ENCODE measurements at regions not wholly inside any gene's neighbourhood (a gene's known extent, or its start where the extent isn't known, plus 50 kb on each side); places are given as distances from the start of the nearest gene placed in this dataset.

GRCh38 chr7:73967832-73968290 lies 60.1 kb upstream of the ELN start:
- DNase-seq (no peak), ATAC-seq (ENCODE audit: low read depth in 2 of 2) (no peak)
- H3K36me3 Mint-ChIP-seq, result peaks cover 8 to 26% of the 10 kb centered on the region in 2 donors
- peaks cover 15 to 20% (median 15%) of the 10 kb centered on the region in 7 donors for H3K9me3 Mint-ChIP-seq
- peak overlapping the region in 1 of 6 donors; percentile 37 for H3K27ac Mint-ChIP-seq
- H3K27me3 Mint-ChIP-seq, result peaks cover 0 to 27% (median 18%) of the 10 kb centered on the region in 3 donors
- peaks cover 4 to 10% (median 10%) of the 10 kb centered on the region in 3 donors for H3K4me1 Mint-ChIP-seq
- H3K4me3 Mint-ChIP-seq, result no peak overlapping the region

- H3K4me3 Mint-ChIP-seq, result no peak overlapping the region
- H3K4me1 Mint-ChIP-seq, result peaks cover 4 to 10% (median 10%) of the 10 kb centered on the region in 3 donors
- DNase-seq (no peak), ATAC-seq (ENCODE audit: low read depth in 2 of 2) (no peak)
- peaks cover 4 to 20% of the 10 kb centered on the region in 2 donors for H3K36me3 Mint-ChIP-seq
- peaks cover 10 to 16% (median 11%) of the 10 kb centered on the region in 7 donors for H3K9me3 Mint-ChIP-seq
- peak overlapping the region in 2 of 6 donors; percentile 47 to 70 for H3K27ac Mint-ChIP-seq
- H3K27me3 Mint-ChIP-seq, result peaks cover 0 to 25% (median 18%) of the 10 kb centered on the region in 3 donors
These were observed 59.5 kb upstream of the ELN start for GRCh38 chr7:73968487-73968886.

- peaks cover 3 to 25% (median 13%) of the 10 kb centered on the region in 3 donors for H3K27me3 Mint-ChIP-seq
- ATAC-seq (ENCODE audit: low read depth in 2 of 2), result no peak
- peaks cover 0 to 10% of the 10 kb centered on the region in 2 donors for H3K36me3 Mint-ChIP-seq
- H3K4me1 Mint-ChIP-seq, result peaks cover 4 to 10% (median 10%) of the 10 kb centered on the region in 3 donors
- H3K4me3 Mint-ChIP-seq, result peak overlapping the region in 1 of 8 donors; percentile 10
- peaks cover 0 to 5% (median 0%) of the 10 kb centered on the region in 7 donors for H3K9me3 Mint-ChIP-seq
- H3K27ac Mint-ChIP-seq, result no peak overlapping the region
- no peak for DNase-seq
These were observed 58.0 kb upstream of the ELN start for GRCh38 chr7:73969991-73970390.

GRCh38 chr7:73970801-73971229 lies 57.2 kb upstream of the ELN start:
- no peak overlapping the region for H3K4me3 Mint-ChIP-seq
- ATAC-seq (ENCODE audit: low read depth in 2 of 2) (no peak), DNase-seq (no peak)
- H3K36me3 Mint-ChIP-seq, result peaks cover 0 to 10% of the 10 kb centered on the region in 2 donors
- peaks cover 3 to 29% (median 13%) of the 10 kb centered on the region in 3 donors for H3K27me3 Mint-ChIP-seq
- H3K27ac Mint-ChIP-seq, result no peak overlapping the region
- H3K4me1 Mint-ChIP-seq, result peaks cover 4 to 10% (median 10%) of the 10 kb centered on the region in 3 donors
- peaks cover 0 to 5% (median 0%) of the 10 kb centered on the region in 7 donors for H3K9me3 Mint-ChIP-seq

- Mint-ChIP-seq H3K4me1 (peaks cover 4 to 10% (median 10%) of the 10 kb centered on the region in 3 donors), H3K27ac (peak overlapping the region in 1 of 6 donors; percentile 64)
These were observed 56.7 kb upstream of the ELN start for GRCh38 chr7:73971322-73971703.

GRCh38 chr7:73971704-73972341 lies 56.1 kb upstream of the ELN start:
- Mint-ChIP-seq H3K9me3 (peaks cover 0 to 5% (median 0%) of the 10 kb centered on the region in 7 donors), H3K4me1 (peaks cover 4 to 10% (median 10%) of the 10 kb centered on the region in 3 donors), H3K36me3 (peaks cover 0 to 10% of the 10 kb centered on the region in 2 donors), H3K27ac (peak overlapping the region in 1 of 6 donors; percentile 72), H3K4me3 (peak overlapping the region in 1 of 8 donors; percentile 39), H3K27me3 (peaks cover 3 to 29% (median 13%) of the 10 kb centered on the region in 3 donors)
- no peak for ATAC-seq (ENCODE audit: low read depth in 2 of 2)
- no peak for DNase-seq

More at GRCh38 chr7:73971322-73971703, 56.7 kb upstream of the ELN start:
- Mint-ChIP-seq H3K9me3 (peaks cover 0 to 5% (median 0%) of the 10 kb centered on the region in 7 donors), H3K27me3 (peaks cover 3 to 29% (median 13%) of the 10 kb centered on the region in 3 donors), H3K4me3 (peak overlapping the region in 1 of 8 donors; percentile 39), H3K36me3 (peaks cover 0 to 10% of the 10 kb centered on the region in 2 donors)
- ATAC-seq (ENCODE audit: low read depth in 2 of 2) (no peak), DNase-seq (no peak)

GRCh38 chr7:73972614-73973013 lies 55.4 kb upstream of the ELN start:
- ATAC-seq (ENCODE audit: low read depth in 2 of 2) (no peak), DNase-seq (no peak)
- Mint-ChIP-seq H3K4me3 (no peak overlapping the region), H3K27me3 (peaks cover 3 to 29% (median 13%) of the 10 kb centered on the region in 3 donors), H3K27ac (no peak overlapping the region), H3K36me3 (peaks cover 0 to 5% of the 10 kb centered on the region in 2 donors), H3K4me1 (peaks cover 2 to 10% (median 10%) of the 10 kb centered on the region in 3 donors), H3K9me3 (peaks cover 0 to 3% (median 0%) of the 10 kb centered on the region in 7 donors)

GRCh38 chr7:73973091-73973490 lies 54.9 kb upstream of the ELN start:
- DNase-seq, result no peak
- H3K4me1 Mint-ChIP-seq, result peaks cover 0 to 10% (median 10%) of the 10 kb centered on the region in 3 donors
- no peaks in the 10 kb centered on the region for H3K9me3 Mint-ChIP-seq
- no peak for ATAC-seq (ENCODE audit: low read depth in 2 of 2)
- H3K36me3 Mint-ChIP-seq, result no peaks in the 10 kb centered on the region
- H3K4me3 Mint-ChIP-seq, result no peak overlapping the region
- H3K27ac Mint-ChIP-seq, result no peak overlapping the region
- peaks cover 3 to 29% (median 13%) of the 10 kb centered on the region in 3 donors for H3K27me3 Mint-ChIP-seq

- no peak overlapping the region for H3K27ac Mint-ChIP-seq
- H3K4me1 Mint-ChIP-seq, result peaks cover 9 to 20% (median 17%) of the 10 kb centered on the region in 3 donors
- H3K9me3 Mint-ChIP-seq, result no peaks in the 10 kb centered on the region
- no peak overlapping the region for H3K4me3 Mint-ChIP-seq
- H3K27me3 Mint-ChIP-seq, result peaks cover 3 to 29% (median 13%) of the 10 kb centered on the region in 3 donors
- ATAC-seq (ENCODE audit: low read depth in 2 of 2), result no peak
- DNase-seq, result no peak
- H3K36me3 Mint-ChIP-seq, result no peaks in the 10 kb centered on the region
These were observed 53.6 kb upstream of the ELN start for GRCh38 chr7:73974101-73974947.

GRCh38 chr7:73974948-73975926 lies 52.7 kb upstream of the ELN start:
- no peak overlapping the region for H3K4me3 Mint-ChIP-seq
- no peak overlapping the region for H3K27ac Mint-ChIP-seq
- H3K36me3 Mint-ChIP-seq, result no peaks in the 10 kb centered on the region
- ATAC-seq (ENCODE audit: low read depth in 2 of 2) (no peak), DNase-seq (no peak)
- peaks cover 9 to 20% (median 17%) of the 10 kb centered on the region in 3 donors for H3K4me1 Mint-ChIP-seq
- H3K27me3 Mint-ChIP-seq, result peaks cover 3 to 35% (median 17%) of the 10 kb centered on the region in 3 donors
- no peaks in the 10 kb centered on the region for H3K9me3 Mint-ChIP-seq

- Mint-ChIP-seq H3K27ac (no peak overlapping the region), H3K9me3 (no peaks in the 10 kb centered on the region), H3K4me3 (no peak overlapping the region), H3K36me3 (no peaks in the 10 kb centered on the region), H3K27me3 (peaks cover 3 to 32% (median 20%) of the 10 kb centered on the region in 3 donors), H3K4me1 (peaks cover 9 to 12% (median 9%) of the 10 kb centered on the region in 3 donors)
- DNase-seq (no peak), ATAC-seq (ENCODE audit: low read depth in 2 of 2) (no peak)
These were observed 51.0 kb upstream of the ELN start for GRCh38 chr7:73976761-73977618.
